WERI-Rb-1 (cell line): ENCODE measurements at regions not wholly inside any gene's neighbourhood (a gene's known extent, or its start where the extent isn't known, plus 50 kb on each side); places are given as distances from the start of the nearest gene placed in this dataset.

ENCODE experiments used
- DNase-seq: peaks from one replicate; pipeline ENCODE4 v3.0.0-alpha.2; 2020
- H3K27ac ChIP-seq: fragments of 250-450 bp; sonication (Bioruptor Pico); 2 replicates; pipeline ENCODE4 v1.5.1; 2020; ENCODE audit warnings: mild to moderate bottlenecking, moderate library complexity
- H3K27me3 ChIP-seq: fragments of 250-450 bp; sonication (Bioruptor Pico); 2 replicates; pipeline ENCODE4 v1.5.1; 2021; ENCODE audit warnings: mild to moderate bottlenecking, low read depth, moderate library complexity; ENCODE audit not compliant: insufficient read depth, severe bottlenecking
- H3K36me3 ChIP-seq: fragments of 250-450 bp; sonication (Bioruptor Pico); 2 replicates; pipeline ENCODE4 v1.5.1; 2020; ENCODE audit warnings: mild to moderate bottlenecking, moderate library complexity
- H3K4me3 ChIP-seq: 2 replicates; pipeline ENCODE4 v1.5.1; 2011; ENCODE audit warnings: low read depth, mild to moderate bottlenecking, control low read depth, low read length
- H3K9me3 ChIP-seq: fragments of 250-450 bp; sonication (Bioruptor Pico); 2 replicates; pipeline ENCODE4 v1.5.1; 2021; ENCODE audit warnings: mild to moderate bottlenecking, moderate library complexity; ENCODE audit not compliant: severe bottlenecking
- TF ChIP-seq, protein P1 (sequence below): IDR thresholded peaks from 2 replicates; pipeline ENCODE4 v1.5.1; 2011; ENCODE audit warnings: low read depth, mild to moderate bottlenecking, control low read depth, inconsistent platforms, low read length

- H3K36me3 ChIP-seq, result no peaks in the 10 kb centered on the region
- no peaks in the 10 kb centered on the region for H3K27me3 ChIP-seq
- H3K27ac ChIP-seq, result no peak overlapping the region
- peaks cover 5% of the 10 kb centered on the region for H3K9me3 ChIP-seq
- no peak overlapping the region for H3K4me3 ChIP-seq
- TF ChIP-seq, protein P1, sequence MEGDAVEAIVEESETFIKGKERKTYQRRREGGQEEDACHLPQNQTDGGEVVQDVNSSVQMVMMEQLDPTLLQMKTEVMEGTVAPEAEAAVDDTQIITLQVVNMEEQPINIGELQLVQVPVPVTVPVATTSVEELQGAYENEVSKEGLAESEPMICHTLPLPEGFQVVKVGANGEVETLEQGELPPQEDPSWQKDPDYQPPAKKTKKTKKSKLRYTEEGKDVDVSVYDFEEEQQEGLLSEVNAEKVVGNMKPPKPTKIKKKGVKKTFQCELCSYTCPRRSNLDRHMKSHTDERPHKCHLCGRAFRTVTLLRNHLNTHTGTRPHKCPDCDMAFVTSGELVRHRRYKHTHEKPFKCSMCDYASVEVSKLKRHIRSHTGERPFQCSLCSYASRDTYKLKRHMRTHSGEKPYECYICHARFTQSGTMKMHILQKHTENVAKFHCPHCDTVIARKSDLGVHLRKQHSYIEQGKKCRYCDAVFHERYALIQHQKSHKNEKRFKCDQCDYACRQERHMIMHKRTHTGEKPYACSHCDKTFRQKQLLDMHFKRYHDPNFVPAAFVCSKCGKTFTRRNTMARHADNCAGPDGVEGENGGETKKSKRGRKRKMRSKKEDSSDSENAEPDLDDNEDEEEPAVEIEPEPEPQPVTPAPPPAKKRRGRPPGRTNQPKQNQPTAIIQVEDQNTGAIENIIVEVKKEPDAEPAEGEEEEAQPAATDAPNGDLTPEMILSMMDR, result no peak
- no peak for DNase-seq
Observed at GRCh38 chr11:82676483-82677094, 57.1 kb downstream of the FAM181B start.

- DNase-seq, result no peak
- H3K27me3 ChIP-seq, result no peaks in the 10 kb centered on the region
- H3K36me3 ChIP-seq, result no peaks in the 10 kb centered on the region
- no peaks in the 10 kb centered on the region for H3K9me3 ChIP-seq
- H3K27ac ChIP-seq, result no peak overlapping the region
- TF ChIP-seq, protein P1, result no peak
- no peak overlapping the region for H3K4me3 ChIP-seq
Observed at GRCh38 chr11:82675838-82676237, 57.8 kb downstream of the FAM181B start.

DNA sequence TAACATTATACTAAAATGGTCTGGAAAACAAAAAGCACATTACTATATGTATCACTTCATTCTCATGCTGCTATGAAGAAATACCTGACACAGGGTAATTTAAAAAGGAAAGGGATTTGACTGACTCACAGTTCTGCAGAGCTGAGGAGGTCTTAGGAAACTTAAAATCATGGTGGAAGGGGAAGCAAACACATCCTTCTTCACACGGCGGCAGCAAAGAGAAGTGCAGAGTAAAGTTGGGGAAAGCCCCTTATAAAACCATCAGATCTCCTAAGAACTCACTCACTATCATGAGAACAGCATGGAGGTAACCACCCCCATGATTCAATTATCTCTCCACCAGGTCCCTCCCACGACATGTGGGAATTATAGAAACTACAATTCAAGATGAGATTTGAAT is 60.0 kb downstream of the FAM181B start:
- TF ChIP-seq, protein P1, result no peak
- no peak overlapping the region for H3K4me3 ChIP-seq
- no peaks in the 10 kb centered on the region for H3K27me3 ChIP-seq
- H3K27ac ChIP-seq, result no peak overlapping the region
- no peaks in the 10 kb centered on the region for H3K9me3 ChIP-seq
- no peaks in the 10 kb centered on the region for H3K36me3 ChIP-seq
- DNase-seq, result no peak

GRCh38 chr11:82671451-82671850 is 62.2 kb downstream of the FAM181B start:
- no peak for DNase-seq
- TF ChIP-seq, protein P1, result no peak
- Histone ChIP-seq H3K9me3 (no peaks in the 10 kb centered on the region), H3K27me3 (no peaks in the 10 kb centered on the region), H3K27ac (no peak overlapping the region), H3K36me3 (no peaks in the 10 kb centered on the region), H3K4me3 (no peak overlapping the region)

DNA sequence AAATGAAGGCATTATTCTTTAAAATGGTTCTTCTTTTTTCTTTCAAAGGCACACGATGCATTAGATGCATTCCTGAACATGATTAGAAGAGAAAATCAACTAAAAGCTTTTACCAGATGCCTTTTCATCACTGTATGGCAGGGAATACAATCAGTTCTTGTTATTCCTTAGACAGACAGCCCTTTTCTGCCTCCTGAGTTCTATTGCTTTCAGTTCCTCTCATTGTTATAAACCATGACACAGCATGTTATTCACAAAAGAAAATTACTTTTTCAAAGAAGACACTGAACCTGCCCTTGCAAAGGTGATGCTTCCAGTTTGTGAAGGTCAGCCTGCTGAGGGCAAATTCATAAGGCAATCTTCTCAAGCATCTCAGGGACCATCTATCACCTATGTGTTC is 70.1 kb downstream of the FAM181B start:
- TF ChIP-seq, protein P1, result no peak
- H3K9me3 ChIP-seq, result no peaks in the 10 kb centered on the region
- no peaks in the 10 kb centered on the region for H3K27me3 ChIP-seq
- H3K4me3 ChIP-seq, result no peak overlapping the region
- H3K36me3 ChIP-seq, result no peaks in the 10 kb centered on the region
- no peak overlapping the region for H3K27ac ChIP-seq
- DNase-seq, result no peak

DNA sequence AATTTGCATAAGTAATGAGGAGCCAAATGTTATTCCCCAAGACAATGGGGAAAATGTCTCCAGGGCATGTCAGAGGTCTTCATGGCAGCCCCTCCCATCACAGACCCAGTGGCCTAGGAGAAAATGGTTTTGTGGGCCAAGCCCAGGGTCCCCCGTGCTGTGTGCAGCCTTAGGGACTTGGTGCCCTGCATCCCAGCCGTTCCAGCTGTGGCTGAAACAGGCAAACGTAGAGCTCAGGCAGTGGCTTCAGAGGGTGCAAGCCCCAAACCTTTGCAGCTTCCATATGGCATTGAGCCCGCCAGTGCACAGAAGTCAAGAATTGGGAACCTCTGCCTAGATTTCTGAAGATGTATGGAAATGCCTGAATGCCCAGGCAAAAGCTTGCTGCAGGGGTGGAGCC is 79.9 kb downstream of the FAM181B start:
- no peak for DNase-seq
- Histone ChIP-seq H3K36me3 (no peaks in the 10 kb centered on the region), H3K27me3 (no peaks in the 10 kb centered on the region), H3K4me3 (no peak overlapping the region), H3K9me3 (no peaks in the 10 kb centered on the region), H3K27ac (no peak overlapping the region)
- TF ChIP-seq, protein P1, result no peak
